B cell (primary cell): ENCODE measurements at regions not wholly inside any gene's neighbourhood (a gene's known extent, or its start where the extent isn't known, plus 50 kb on each side); places are given as distances from the start of the nearest gene placed in this dataset.

Experiments used
- ATAC-seq: fragments of 200-7000 bp; cut with Tn5 transposase; one replicate; pipeline ENCODE4 v1.10.0; 2021; ENCODE audit warnings: low read depth, mild to moderate bottlenecking, moderate number of reproducible peaks, moderate library complexity
- CTCF ChIA-PET: fragments of 350-600 bp; sonication (Branson Sonifier 250); formaldehyde crosslinking; loops from one replicate; lab custom pipeline; 2021; ENCODE audit warnings: antibody characterized with exemption, inconsistent platforms; lab: Charles Lee
- POLR2A ChIA-PET: fragments of 350-600 bp; sonication (Branson Sonifier 250); formaldehyde crosslinking; loops from one replicate; lab custom pipeline; 2021; ENCODE audit warnings: antibody characterized with exemption; lab: Charles Lee
- DNase-seq: peaks from one replicate; pipeline ENCODE4 v3.0.0; 2013
- H2AFZ ChIP-seq: 2 replicates; pipeline ENCODE4 v1.6.1; 2012; ENCODE audit warnings: mild to moderate bottlenecking, low read depth, low read length; ENCODE audit not compliant: insufficient read depth, poor library complexity, severe bottlenecking
- H3K27ac ChIP-seq, 2 donors: 1 replicate in 1 of 2; 2 replicates in 1 of 2; pipeline ENCODE4 v1.5.1; 2012 to 2013; ENCODE audit warnings: low read length in 2 of 2, mild to moderate bottlenecking in 2 of 2, moderate library complexity in 1 of 2
- H3K27me3 ChIP-seq, 4 experiments: fragments of 200-600 bp in 1 of 4; sonication (generic) in 1 of 4; replicated peaks in 1 of 4; 1 replicate in 2 of 4; 2 replicates in 2 of 4; pipeline versions ENCODE4 v1.6.1 to v1.7.0; 2013 to 2016; ENCODE audit warnings: low read length in 3 of 4, mild to moderate bottlenecking in 2 of 4, mixed read lengths in 1 of 4, moderate library complexity in 1 of 4; ENCODE audit not compliant: insufficient read depth in 4 of 4, control insufficient read depth in 3 of 4; ENCODE audit errors: control extremely low read depth in 1 of 4
- H3K36me3 ChIP-seq, 2 experiments: replicated peaks in 1 of 2; 1 replicate in 1 of 2; 2 replicates in 1 of 2; pipeline versions ENCODE4 v1.6.1 to v1.7.1; 2013; ENCODE audit warnings: low read length in 1 of 2; ENCODE audit not compliant: insufficient read depth in 2 of 2, control insufficient read depth in 1 of 2; ENCODE audit errors: control extremely low read depth in 1 of 2, extremely low read depth in 1 of 2
- H3K4me1 ChIP-seq, 2 donors: fragments of 200-600 bp in 1 of 2; sonication (generic) in 1 of 2; 1 replicate in 1 of 2; 2 replicates in 1 of 2; pipeline versions ENCODE4 v1.5.1 to v1.6.1; 2013 to 2017; ENCODE audit warnings: low read length in 2 of 2; ENCODE audit not compliant: control insufficient read depth in 2 of 2, insufficient read depth in 2 of 2
- H3K4me2 ChIP-seq: replicated peaks from 2 replicates; pipeline ENCODE3; 2012; ENCODE audit warnings: mild to moderate bottlenecking, low read depth, low read length; ENCODE audit not compliant: poor library complexity, severe bottlenecking
- H3K4me3 ChIP-seq, 5 experiments: fragments of 200-600 bp in 1 of 5; sonication (generic) in 1 of 5; 1 replicate in 3 of 5; 2 replicates in 2 of 5; pipeline versions ENCODE4 v1.5.1 to v1.7.0; 2011 to 2016; ENCODE audit warnings: low read length in 4 of 5, mild to moderate bottlenecking in 4 of 5, low read depth in 2 of 5, control low read depth in 1 of 5, moderate library complexity in 1 of 5; ENCODE audit not compliant: insufficient read depth in 1 of 5; ENCODE audit errors: control extremely low read depth in 1 of 5, extremely low read depth in 1 of 5
- H3K79me2 ChIP-seq: fragments of 200-600 bp; sonication (generic); one replicate; pipeline ENCODE4 v1.6.0; 2016; ENCODE audit warnings: low read length; ENCODE audit not compliant: control insufficient read depth, insufficient read depth
- H3K9ac ChIP-seq: fragments of 200-600 bp; sonication (generic); 2 replicates; pipeline ENCODE4 v1.6.1; 2017; ENCODE audit warnings: mild to moderate bottlenecking, low read length, moderate library complexity
- H3K9me3 ChIP-seq, 3 donors: one replicate each; pipeline versions ENCODE4 v1.6.1 to v1.7.1; 2013; ENCODE audit warnings: low read length in 2 of 3; ENCODE audit not compliant: control insufficient read depth in 2 of 3, insufficient read depth in 1 of 3; ENCODE audit errors: control extremely low read depth in 1 of 3
- H4K20me1 ChIP-seq: 2 replicates; pipeline ENCODE4 v1.6.0; 2012; ENCODE audit warnings: mild to moderate bottlenecking, low read length; ENCODE audit not compliant: insufficient read depth, control insufficient read depth, poor library complexity, severe bottlenecking
- H3K27ac Mint-ChIP-seq: one replicate; pipeline ENCODE4 v1.8.0; 2021; ENCODE audit warnings: mixed read lengths
- H3K27me3 Mint-ChIP-seq: one replicate; pipeline ENCODE4 v1.8.0; 2021; ENCODE audit warnings: mixed read lengths
- H3K4me1 Mint-ChIP-seq: one replicate; pipeline ENCODE4 v1.8.0; 2021; ENCODE audit warnings: mixed read lengths
- H3K4me3 Mint-ChIP-seq: one replicate; pipeline ENCODE4 v1.8.0; 2021; ENCODE audit warnings: mixed read lengths
- H3K9me3 Mint-ChIP-seq: one replicate; pipeline ENCODE4 v1.8.0; 2022; ENCODE audit warnings: mixed read lengths; ENCODE audit not compliant: insufficient read depth
- EZH2 ChIP-seq: IDR thresholded peaks from 2 replicates; pipeline ENCODE4 v1.6.1; 2012; ENCODE audit warnings: borderline replicate concordance, low read depth, mild to moderate bottlenecking, moderate library complexity, low read length; ENCODE audit not compliant: insufficient read depth, poor library complexity, severe bottlenecking
- WGBS: methylation state at CpG from one replicate; pipeline ENCODE4 v1.1.5; 2013; ENCODE audit warnings: missing lambda C conversion rate; ENCODE audit not compliant: insufficient coverage; 5-methylcytosine and 5-hydroxymethylcytosine counted together
- intact Hi-C: fragments of 100-400 bp; cut with micrococcal nuclease; formaldehyde crosslinking; loops from one replicate; pipeline ENCODE4 v1.10.0; 2022
- TF ChIP-seq, protein P1 (sequence below): fragments of 200-600 bp; IDR thresholded peaks from one replicate; pipeline ENCODE4 v1.8.0; 2022; ENCODE audit warnings: antibody characterized with exemption, mild to moderate bottlenecking

DNA sequence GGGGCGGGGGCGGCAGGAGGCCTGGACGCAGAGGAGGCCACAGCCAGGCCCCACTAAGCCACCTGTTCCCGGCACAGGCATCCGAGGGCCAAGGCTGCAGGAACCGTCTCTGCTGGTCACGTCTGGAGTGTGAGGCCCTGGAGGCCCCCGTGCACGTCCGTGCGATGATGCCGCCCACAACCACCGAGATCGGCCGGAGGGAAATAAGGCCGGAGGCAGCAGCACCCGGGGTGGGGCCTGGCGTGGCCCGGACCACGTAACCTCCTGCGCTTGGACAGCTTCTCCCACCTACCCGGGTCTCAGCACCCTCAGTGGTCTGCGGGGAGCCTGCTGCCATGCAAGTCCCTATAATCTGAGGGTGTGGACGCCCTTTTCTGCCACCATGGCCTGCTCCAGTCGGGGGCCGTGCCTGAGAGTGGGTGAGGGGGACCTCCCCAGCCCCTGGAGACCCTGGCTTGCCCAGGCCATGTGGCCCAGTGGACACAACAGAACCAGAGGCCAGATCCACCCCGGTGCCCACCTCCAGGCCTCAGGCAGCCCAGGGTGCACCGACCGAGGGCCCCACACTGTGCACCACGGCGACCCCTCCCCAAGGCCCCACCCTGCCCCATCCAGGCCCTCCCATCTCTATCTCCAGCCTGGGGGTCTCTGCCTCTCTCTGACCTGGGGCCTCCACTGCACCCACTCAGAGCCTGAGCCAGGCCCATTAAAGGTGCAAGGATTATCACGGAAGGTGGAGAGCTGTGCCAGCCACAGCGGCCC, 83.1 kb downstream of the PDGFA start:
- Histone ChIP-seq H3K79me2 (no peaks in the 10 kb centered on the region), H3K4me1 (no peaks in the 10 kb centered on the region), H3K4me2 (no peak overlapping the region), H3K9ac (no peak overlapping the region), H3K4me3 (no peak overlapping the region), H2AFZ (no peak overlapping the region), H3K9me3 (peaks cover 0 to 36% (median 0%) of the 10 kb centered on the region in 3 donors), H3K27ac (no peak overlapping the region), H3K36me3 (no peaks in the 10 kb centered on the region), H4K20me1 (no peaks in the 10 kb centered on the region), H3K27me3 (peaks cover 0 to 2% (median 0%) of the 10 kb centered on the region in 4 experiments)
- DNase-seq (no peak), ATAC-seq (no peak)
- intact Hi-C loops: no loop called here
- no peak overlapping the region for H3K4me3 Mint-ChIP-seq
- ChIA-PET POLR2A (no interaction called here), CTCF (no interaction called here)
- no peak for TF ChIP-seq EZH2
- TF ChIP-seq, protein P1, sequence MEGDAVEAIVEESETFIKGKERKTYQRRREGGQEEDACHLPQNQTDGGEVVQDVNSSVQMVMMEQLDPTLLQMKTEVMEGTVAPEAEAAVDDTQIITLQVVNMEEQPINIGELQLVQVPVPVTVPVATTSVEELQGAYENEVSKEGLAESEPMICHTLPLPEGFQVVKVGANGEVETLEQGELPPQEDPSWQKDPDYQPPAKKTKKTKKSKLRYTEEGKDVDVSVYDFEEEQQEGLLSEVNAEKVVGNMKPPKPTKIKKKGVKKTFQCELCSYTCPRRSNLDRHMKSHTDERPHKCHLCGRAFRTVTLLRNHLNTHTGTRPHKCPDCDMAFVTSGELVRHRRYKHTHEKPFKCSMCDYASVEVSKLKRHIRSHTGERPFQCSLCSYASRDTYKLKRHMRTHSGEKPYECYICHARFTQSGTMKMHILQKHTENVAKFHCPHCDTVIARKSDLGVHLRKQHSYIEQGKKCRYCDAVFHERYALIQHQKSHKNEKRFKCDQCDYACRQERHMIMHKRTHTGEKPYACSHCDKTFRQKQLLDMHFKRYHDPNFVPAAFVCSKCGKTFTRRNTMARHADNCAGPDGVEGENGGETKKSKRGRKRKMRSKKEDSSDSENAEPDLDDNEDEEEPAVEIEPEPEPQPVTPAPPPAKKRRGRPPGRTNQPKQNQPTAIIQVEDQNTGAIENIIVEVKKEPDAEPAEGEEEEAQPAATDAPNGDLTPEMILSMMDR: no peak
- peaks cover 6% of the 10 kb centered on the region for H3K27me3 Mint-ChIP-seq
- no peaks in the 10 kb centered on the region for H3K9me3 Mint-ChIP-seq
- H3K27ac Mint-ChIP-seq: no peak overlapping the region
- 91% methylated on average over 33 of the region's 33 CpGs for WGBS
- no peaks in the 10 kb centered on the region for H3K4me1 Mint-ChIP-seq
